MM.1S (cell line): ENCODE measurements at regions not wholly inside any gene's neighbourhood (a gene's known extent, or its start where the extent isn't known, plus 50 kb on each side); places are given as distances from the start of the nearest gene placed in this dataset.
"Not testable (repeated sequence)": the region's sequence is repeated elsewhere in the genome, so short reads cannot be mapped to it uniquely, and the experiment has no call there.

Source experiments
- CTCF ChIP-seq: fragments of 300-600 bp; sonication (generic); IDR thresholded peaks from 2 replicates; pipeline ENCODE4 v1.5.1; 2016; ENCODE audit warnings: antibody characterized with exemption, low read length, mixed read lengths
- EZH2phosphoT487 ChIP-seq: fragments of 300-600 bp; sonication (generic); IDR thresholded peaks from 2 replicates; pipeline ENCODE4 v1.6.1; 2018; ENCODE audit warnings: antibody characterized with exemption, low read length

GRCh38 chr9:83189026-83189425 lies 126.1 kb upstream of the RASEF start:
- not testable (repeated sequence) for TF ChIP-seq CTCF, EZH2phosphoT487
